Lung (tissue), 11 donors: ENCODE measurements at regions not wholly inside any gene's neighbourhood (a gene's known extent, or its start where the extent isn't known, plus 50 kb on each side); places are given as distances from the start of the nearest gene placed in this dataset.

Experiments
- ATAC-seq: fragments of 200-7000 bp; cut with Tn5 transposase; one replicate; pipeline ENCODE4 v1.9.1; 2020; ENCODE audit warnings: moderate number of reproducible peaks; ENCODE audit not compliant: insufficient read depth, low FRiP score
- DNase-seq, 3 donors: peaks; one replicate each; pipeline ENCODE4 v3.0.0-alpha.2; 2013 to 2017
- H3K27ac ChIP-seq, 2 donors: one replicate each; pipeline ENCODE4 v1.5.1; 2013; ENCODE audit warnings: mild to moderate bottlenecking in 2 of 2, moderate library complexity in 2 of 2, control low read depth in 1 of 2, inconsistent platforms in 1 of 2, low read depth in 1 of 2, low read length in 1 of 2
- H3K27me3 ChIP-seq, 3 donors: one replicate each; pipeline ENCODE4 v1.5.1; 2013; ENCODE audit warnings: low read length in 2 of 3; ENCODE audit not compliant: control insufficient read depth in 3 of 3, insufficient read depth in 3 of 3
- H3K36me3 ChIP-seq, 4 donors: one replicate each; pipeline ENCODE4 v1.5.1; 2013; ENCODE audit warnings: low read length in 4 of 4, mild to moderate bottlenecking in 1 of 4, moderate library complexity in 1 of 4; ENCODE audit not compliant: control insufficient read depth in 4 of 4, insufficient read depth in 4 of 4
- H3K4me1 ChIP-seq, 5 donors: one replicate each; pipeline ENCODE4 v1.5.1; 2013; ENCODE audit warnings: low read length in 5 of 5, mild to moderate bottlenecking in 2 of 5, moderate library complexity in 1 of 5; ENCODE audit not compliant: control insufficient read depth in 5 of 5, insufficient read depth in 5 of 5
- H3K4me3 ChIP-seq: one replicate; pipeline ENCODE4 v1.5.1; 2013; ENCODE audit warnings: mild to moderate bottlenecking, control low read depth, moderate library complexity
- H3K9ac ChIP-seq, 2 donors: one replicate each; pipeline ENCODE4 v1.5.1; 2013; ENCODE audit warnings: low read length in 2 of 2, control low read depth in 1 of 2; ENCODE audit not compliant: insufficient read depth in 1 of 2
- H3K9me3 ChIP-seq, 4 donors: one replicate each; pipeline ENCODE4 v1.5.1; 2013; ENCODE audit warnings: low read length in 3 of 4, mild to moderate bottlenecking in 1 of 4, moderate library complexity in 1 of 4; ENCODE audit not compliant: control insufficient read depth in 4 of 4, insufficient read depth in 3 of 4
- WGBS, 2 donors: extraction: QIAGEN DNeasy Blood & Tissue Kit; methylation state at CpG; one replicate each; pipeline ENCODE4 v1.1.7; 2013; 5-methylcytosine and 5-hydroxymethylcytosine counted together
- TF ChIP-seq, protein P1 (sequence below): IDR thresholded peaks from 2 replicates; pipeline ENCODE4 v1.5.1; 2012; ENCODE audit warnings: mild to moderate bottlenecking; ENCODE audit errors: control extremely low read depth, extremely low read depth
- donor health status: control.
- donor health status: control.
- donor health status: Bipolar disorder and iron deficiency.
- donor health status: healthy.
- donor health status: DM: yes; HTN: yes; CAD: no.

DNA sequence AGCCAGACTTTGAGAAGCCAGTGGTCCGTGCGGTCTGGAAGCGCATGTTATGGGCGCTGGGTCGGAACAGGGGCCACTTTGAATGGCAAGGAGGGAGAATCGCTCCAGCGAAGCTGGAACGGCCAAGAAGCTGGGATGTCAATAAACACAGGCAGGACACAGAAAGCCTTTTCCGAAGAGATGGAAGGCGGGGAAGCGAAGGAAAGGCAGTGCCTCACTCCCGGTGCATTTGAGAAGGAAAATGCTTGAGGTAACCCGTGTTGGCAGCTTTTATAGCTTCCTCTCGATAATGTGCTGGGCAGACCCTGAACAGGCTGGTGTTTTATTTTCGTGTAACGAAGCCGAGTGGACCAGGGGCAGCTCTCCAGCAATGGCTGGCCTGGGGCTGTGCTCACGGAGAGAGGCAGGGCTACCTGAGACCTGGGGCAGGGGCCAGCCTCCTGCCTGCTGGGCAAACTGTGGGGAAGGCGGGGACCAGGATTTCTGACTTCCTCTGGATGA lies 84.2 kb upstream of the SPRY4 start:
- Histone ChIP-seq H3K27me3 (no peaks in the 10 kb centered on the region), H3K9ac (no peak overlapping the region), H3K4me3 (no peak overlapping the region), H3K36me3 (no peaks in the 10 kb centered on the region), H3K9me3 (no peaks in the 10 kb centered on the region), H3K4me1 (peaks cover 0 to 4% (median 0%) of the 10 kb centered on the region in 5 donors), H3K27ac (peak overlapping the region in 1 of 2 donors; percentile 13)
- DNase-seq = peak in 1 of 3 donors; percentile 13
- TF ChIP-seq, protein P1, sequence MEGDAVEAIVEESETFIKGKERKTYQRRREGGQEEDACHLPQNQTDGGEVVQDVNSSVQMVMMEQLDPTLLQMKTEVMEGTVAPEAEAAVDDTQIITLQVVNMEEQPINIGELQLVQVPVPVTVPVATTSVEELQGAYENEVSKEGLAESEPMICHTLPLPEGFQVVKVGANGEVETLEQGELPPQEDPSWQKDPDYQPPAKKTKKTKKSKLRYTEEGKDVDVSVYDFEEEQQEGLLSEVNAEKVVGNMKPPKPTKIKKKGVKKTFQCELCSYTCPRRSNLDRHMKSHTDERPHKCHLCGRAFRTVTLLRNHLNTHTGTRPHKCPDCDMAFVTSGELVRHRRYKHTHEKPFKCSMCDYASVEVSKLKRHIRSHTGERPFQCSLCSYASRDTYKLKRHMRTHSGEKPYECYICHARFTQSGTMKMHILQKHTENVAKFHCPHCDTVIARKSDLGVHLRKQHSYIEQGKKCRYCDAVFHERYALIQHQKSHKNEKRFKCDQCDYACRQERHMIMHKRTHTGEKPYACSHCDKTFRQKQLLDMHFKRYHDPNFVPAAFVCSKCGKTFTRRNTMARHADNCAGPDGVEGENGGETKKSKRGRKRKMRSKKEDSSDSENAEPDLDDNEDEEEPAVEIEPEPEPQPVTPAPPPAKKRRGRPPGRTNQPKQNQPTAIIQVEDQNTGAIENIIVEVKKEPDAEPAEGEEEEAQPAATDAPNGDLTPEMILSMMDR = no peak
- no peak for ATAC-seq
- WGBS, 2 donors = 81 to 89% methylated on average over 19 of the region's 19 CpGs

DNA sequence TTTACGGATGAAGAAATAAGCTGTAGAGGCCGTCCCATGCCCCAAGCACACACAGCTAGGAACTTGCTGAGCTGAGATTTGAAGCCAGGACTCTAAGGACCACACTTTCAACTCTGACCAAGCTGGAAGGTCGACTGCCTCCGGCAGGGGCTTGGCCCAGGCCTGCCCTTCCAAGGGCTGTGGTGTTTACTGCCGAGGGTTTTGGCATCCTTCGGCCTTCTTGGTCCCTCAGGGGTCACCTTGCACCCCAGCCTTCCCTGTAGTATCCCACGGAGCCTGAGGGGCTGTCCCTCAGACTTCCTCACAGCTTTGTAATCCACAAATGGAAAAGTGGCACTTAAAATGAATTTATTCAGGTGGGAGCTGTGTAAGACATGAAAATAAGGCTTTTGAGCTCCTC lies 83.7 kb upstream of the SPRY4 start:
- no peak overlapping the region for H3K9ac ChIP-seq
- 85 to 87% methylated on average over 7 of the region's 7 CpGs for WGBS, 2 donors
- H3K27ac ChIP-seq = no peak overlapping the region

DNA sequence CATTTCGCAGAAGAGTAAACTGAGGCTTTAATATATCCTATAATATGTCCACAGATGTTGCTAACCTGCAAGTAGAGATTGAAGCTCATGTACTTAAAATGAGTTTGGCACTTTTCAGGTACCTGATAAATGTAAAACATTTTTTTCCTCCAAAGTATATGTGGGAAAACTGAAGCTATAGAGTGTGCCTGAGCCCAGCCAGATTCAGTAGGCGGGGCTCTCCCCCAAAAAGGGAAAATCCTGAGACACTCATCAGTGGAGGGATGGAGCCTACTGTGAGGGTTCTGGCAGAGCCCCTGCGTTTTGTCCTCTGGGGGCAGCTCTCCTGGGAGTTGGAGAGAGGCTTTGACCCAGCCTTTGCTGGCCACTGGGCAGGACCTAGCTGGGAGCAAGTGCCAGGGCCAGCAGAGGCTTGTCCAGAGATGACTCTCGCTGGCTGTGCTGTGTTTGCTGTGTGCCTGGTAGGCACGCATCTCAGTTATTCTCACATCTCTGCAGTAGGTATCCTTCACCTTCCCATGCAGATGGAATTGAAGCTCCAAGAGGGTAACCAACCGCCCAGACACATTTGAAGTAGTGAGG lies 81.1 kb upstream of the SPRY4 start:
- H3K27ac ChIP-seq = peak overlapping the region in 1 of 2 donors; percentile 6
- no peak overlapping the region for H3K4me3 ChIP-seq
- 93 to 97% methylated on average over 6 of the region's 6 CpGs for WGBS, 2 donors
- peaks cover 0 to 4% (median 0%) of the 10 kb centered on the region in 5 donors for H3K4me1 ChIP-seq
- no peaks in the 10 kb centered on the region for H3K36me3 ChIP-seq
- no peaks in the 10 kb centered on the region for H3K27me3 ChIP-seq
- TF ChIP-seq, protein P1 = no peak
- DNase-seq = no peak
- ATAC-seq = no peak
- H3K9me3 ChIP-seq = no peaks in the 10 kb centered on the region
- no peak overlapping the region for H3K9ac ChIP-seq

More for the DNA sequence above, 83.7 kb upstream of the SPRY4 start:
- TF ChIP-seq, protein P1 = no peak
- Histone ChIP-seq H3K9me3 (no peaks in the 10 kb centered on the region), H3K4me3 (no peak overlapping the region), H3K27me3 (no peaks in the 10 kb centered on the region), H3K4me1 (peaks cover 0 to 4% (median 0%) of the 10 kb centered on the region in 5 donors), H3K36me3 (no peaks in the 10 kb centered on the region)
- ATAC-seq (no peak), DNase-seq (no peak)

DNA sequence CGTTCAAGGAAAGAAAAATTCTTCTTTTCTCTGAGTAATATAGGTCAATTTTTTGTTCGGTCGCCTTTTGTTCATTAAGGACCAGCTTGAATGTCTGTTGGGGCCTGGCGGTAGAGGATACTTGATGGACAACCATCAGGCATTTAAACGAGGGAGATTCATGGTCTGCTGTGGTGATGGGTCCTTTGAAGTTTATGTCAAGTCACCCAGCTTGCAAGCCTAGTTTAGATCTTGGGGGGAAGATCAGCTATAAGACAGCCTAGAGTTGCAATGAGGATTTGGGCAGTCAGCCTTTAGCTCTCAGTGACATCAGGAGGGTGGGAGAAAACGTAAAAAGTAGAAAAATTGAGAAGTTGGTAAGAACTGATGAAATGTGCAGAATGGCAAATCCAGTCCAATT lies 80.2 kb upstream of the SPRY4 start:
- Histone ChIP-seq H3K9ac (no peak overlapping the region), H3K4me3 (no peak overlapping the region), H3K4me1 (peaks cover 0 to 5% (median 0%) of the 10 kb centered on the region in 5 donors), H3K9me3 (no peaks in the 10 kb centered on the region), H3K27ac (no peak overlapping the region), H3K27me3 (no peaks in the 10 kb centered on the region), H3K36me3 (no peaks in the 10 kb centered on the region)
- DNase-seq (no peak), ATAC-seq (no peak)
- 73 to 78% methylated on average over 6 of the region's 6 CpGs for WGBS, 2 donors
- TF ChIP-seq, protein P1 = no peak
